Skin of body (tissue), 2 donors: ENCODE measurements at regions not wholly inside any gene's neighbourhood (a gene's known extent, or its start where the extent isn't known, plus 50 kb on each side); places are given as distances from the start of the nearest gene placed in this dataset. TPM values are rescaled to one million over a fixed set of nuclear protein-coding genes. Genes with fewer than 3 reads are reported as not detected.

Experiments
- DNase-seq: peaks from one replicate; lab custom pipeline; 2025; lab: John Stamatoyannopoulos, UW
- small RNA-seq: library from RNA; depleted of rRNA; stranded (forward); fragments of <200 nt; gene quantifications from one replicate; pipeline ENCODE3, GENCODE V24; 2014; ENCODE audit warnings: low replicate concordance

DNA sequence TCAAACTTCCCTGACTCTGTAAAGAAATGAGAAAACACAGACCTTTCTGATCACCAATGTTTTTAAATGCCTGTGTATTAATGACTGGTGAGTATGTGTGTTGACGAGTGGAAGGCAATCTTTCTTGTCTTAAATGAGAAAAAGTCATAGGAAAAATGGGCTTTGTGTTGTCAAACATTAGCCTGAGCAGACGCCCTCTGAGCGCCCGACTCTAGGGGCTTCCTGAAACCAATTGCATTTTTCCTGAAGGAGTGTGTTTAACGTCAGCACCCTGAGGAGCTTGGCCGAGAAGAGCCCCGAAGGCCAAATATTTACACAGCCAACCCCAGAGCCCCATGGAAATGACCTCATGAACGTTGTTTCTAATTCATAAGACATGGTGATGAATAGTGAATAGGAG lies 154.3 kb downstream of the PHF2 start:
- DNase-seq: no peak

GRCh38 chr9:93730217-93730616 lies 153.8 kb downstream of the PHF2 start:
- no peak for DNase-seq

Small RNA genes lying in the stretch of these regions (small RNA-seq; reads per million reads assigned to genes)
- gene MIR4291: not detected
